CD14-positive monocyte (primary cell): ENCODE measurements at regions not wholly inside any gene's neighbourhood (a gene's known extent, or its start where the extent isn't known, plus 50 kb on each side); places are given as distances from the start of the nearest gene placed in this dataset.

Source experiments
- DNase-seq, 3 donors: peaks; one replicate each; pipeline ENCODE4 v3.0.0-alpha.2; 2011 to 2022
- H2AFZ ChIP-seq: 2 replicates; pipeline ENCODE4 v1.6.0; 2012; ENCODE audit warnings: mild to moderate bottlenecking, low read depth, low read length, inconsistent platforms; ENCODE audit not compliant: insufficient read depth, poor library complexity, severe bottlenecking
- H3K27ac ChIP-seq, 2 donors: 1 replicate in 1 of 2; 2 replicates in 1 of 2; pipeline ENCODE4 v1.5.1; 2012 to 2013; ENCODE audit warnings: low read length in 2 of 2, control low read depth in 1 of 2, inconsistent platforms in 1 of 2, low read depth in 1 of 2, mild to moderate bottlenecking in 1 of 2
- H3K27me3 ChIP-seq, 2 donors: one replicate each; pipeline versions ENCODE4 v1.6.0 to v1.6.1; 2011 to 2013; ENCODE audit warnings: low read length in 2 of 2; ENCODE audit not compliant: control insufficient read depth in 2 of 2, insufficient read depth in 2 of 2
- H3K36me3 ChIP-seq, 2 donors: replicated peaks in 1 of 2; 1 replicate in 1 of 2; 2 replicates in 1 of 2; pipeline versions ENCODE4 v1.5.1 to v1.6.1; 2012 to 2013; ENCODE audit warnings: low read length in 2 of 2, control low read depth in 1 of 2, inconsistent platforms in 1 of 2, mild to moderate bottlenecking in 1 of 2; ENCODE audit not compliant: insufficient read depth in 2 of 2, control insufficient read depth in 1 of 2
- H3K4me1 ChIP-seq, 2 donors: 1 replicate in 1 of 2; 2 replicates in 1 of 2; pipeline versions ENCODE4 v1.5.1 to v1.6.1; 2012 to 2013; ENCODE audit warnings: low read length in 2 of 2, control low read depth in 1 of 2, inconsistent platforms in 1 of 2, mild to moderate bottlenecking in 1 of 2, moderate library complexity in 1 of 2; ENCODE audit not compliant: insufficient read depth in 2 of 2, control insufficient read depth in 1 of 2
- H3K4me2 ChIP-seq: replicated peaks from 2 replicates; pipeline ENCODE3; 2012; ENCODE audit warnings: low read length, moderate library complexity, mild to moderate bottlenecking; ENCODE audit not compliant: poor library complexity, severe bottlenecking; ENCODE audit errors: extremely low read depth
- H3K4me3 ChIP-seq, 3 experiments: fragments of 200-600 bp in 1 of 3; sonication (generic) in 1 of 3; replicated peaks in 1 of 3; 1 replicate in 2 of 3; 2 replicates in 1 of 3; pipeline ENCODE4 v1.5.1; 2011 to 2013; ENCODE audit warnings: low read length in 3 of 3, mild to moderate bottlenecking in 3 of 3, control low read depth in 2 of 3, low read depth in 2 of 3, inconsistent platforms in 1 of 3, moderate library complexity in 1 of 3
- H3K79me2 ChIP-seq: 2 replicates; pipeline ENCODE4 v1.6.0; 2012; ENCODE audit warnings: mild to moderate bottlenecking, control low read depth, inconsistent platforms, low read length, moderate library complexity; ENCODE audit not compliant: insufficient read depth
- H3K9ac ChIP-seq: 2 replicates; pipeline ENCODE4 v1.6.0; 2017; ENCODE audit warnings: low read length, mild to moderate bottlenecking; ENCODE audit not compliant: insufficient read depth, poor library complexity, severe bottlenecking
- H3K9me3 ChIP-seq, 2 donors: replicated peaks in 1 of 2; 1 replicate in 1 of 2; 2 replicates in 1 of 2; pipeline versions ENCODE4 v1.5.1 to v1.6.1; 2012 to 2013; ENCODE audit warnings: low read length in 2 of 2, control low read depth in 1 of 2; ENCODE audit not compliant: control insufficient read depth in 1 of 2, insufficient read depth in 1 of 2
- H4K20me1 ChIP-seq: 2 replicates; pipeline ENCODE4 v1.6.0; 2012; ENCODE audit warnings: mild to moderate bottlenecking, low read length, control low read depth, moderate library complexity; ENCODE audit not compliant: insufficient read depth
- H3K27ac Mint-ChIP-seq, 7 donors: one replicate each; pipeline ENCODE4 v1.8.0; 2020; ENCODE audit warnings: mild to moderate bottlenecking in 7 of 7, mixed read lengths in 7 of 7, moderate library complexity in 6 of 7, inconsistent platforms in 2 of 7
- H3K27me3 Mint-ChIP-seq, 3 donors: one replicate each; pipeline ENCODE4 v1.8.0; 2021 to 2022; ENCODE audit warnings: low read depth in 3 of 3, mild to moderate bottlenecking in 3 of 3, mixed read lengths in 3 of 3, moderate library complexity in 3 of 3, inconsistent platforms in 1 of 3
- H3K36me3 Mint-ChIP-seq, 2 donors: one replicate each; pipeline ENCODE4 v1.8.0; 2020; ENCODE audit warnings: mixed read lengths in 2 of 2, inconsistent platforms in 1 of 2, mild to moderate bottlenecking in 1 of 2
- H3K4me1 Mint-ChIP-seq: one replicate; pipeline ENCODE4 v1.8.0; 2020; ENCODE audit warnings: mild to moderate bottlenecking, mixed read lengths
- H3K4me3 Mint-ChIP-seq, 2 donors: one replicate each; pipeline ENCODE4 v1.8.0; 2020; ENCODE audit warnings: mild to moderate bottlenecking in 2 of 2, mixed read lengths in 2 of 2, moderate library complexity in 1 of 2
- H3K9me3 Mint-ChIP-seq, 7 donors: one replicate each; pipeline ENCODE4 v1.8.0; 2020 to 2022; ENCODE audit warnings: mixed read lengths in 7 of 7, mild to moderate bottlenecking in 6 of 7, moderate library complexity in 6 of 7, inconsistent platforms in 2 of 7
- CTCF ChIP-seq: fragments of 200-600 bp; IDR thresholded peaks from one replicate; pipeline ENCODE4 v1.8.0; 2022; ENCODE audit warnings: antibody characterized with exemption, mild to moderate bottlenecking
- WGBS: methylation state at CpG from one replicate; pipeline ENCODE4 v1.1.5; 2013; ENCODE audit warnings: missing lambda C conversion rate; ENCODE audit not compliant: insufficient coverage; 5-methylcytosine and 5-hydroxymethylcytosine counted together
- intact Hi-C, 2 donors: fragments of 100-400 bp; cut with micrococcal nuclease; formaldehyde crosslinking; loops; one replicate each; pipeline versions ENCODE4 v1.15.0 to v1.15.1; 2023

GRCh38 chr13:33392794-33393405, 107.3 kb upstream of the STARD13 start:
- Histone ChIP-seq H3K4me1 (no peaks in the 10 kb centered on the region), H3K9me3 (no peaks in the 10 kb centered on the region), H4K20me1 (no peaks in the 10 kb centered on the region), H3K9ac (no peak overlapping the region), H3K36me3 (no peaks in the 10 kb centered on the region), H3K79me2 (no peaks in the 10 kb centered on the region), H3K4me2 (no peak overlapping the region), H3K4me3 (no peak overlapping the region), H3K27me3 (no peaks in the 10 kb centered on the region), H2AFZ (no peak overlapping the region), H3K27ac (no peak overlapping the region)
- H3K27ac Mint-ChIP-seq = peak overlapping the region in 1 of 7 donors; percentile 88
- H3K4me3 Mint-ChIP-seq = no peak overlapping the region
- H3K9me3 Mint-ChIP-seq = peaks cover 0 to 6% (median 0%) of the 10 kb centered on the region in 7 donors
- WGBS = 100% methylated on average over 2 of the region's 4 CpGs
- peaks cover 0 to 1% (median 0%) of the 10 kb centered on the region in 3 donors for H3K27me3 Mint-ChIP-seq
- intact Hi-C loops = no loop called here
- no peak for TF ChIP-seq CTCF
- H3K4me1 Mint-ChIP-seq = peaks cover 2% of the 10 kb centered on the region
- H3K36me3 Mint-ChIP-seq = no peaks in the 10 kb centered on the region
- no peak for DNase-seq

- Mint-ChIP-seq H3K9me3 (peaks cover 0 to 6% (median 2%) of the 10 kb centered on the region in 7 donors), H3K27ac (peak overlapping the region in 1 of 7 donors; percentile 77), H3K4me3 (no peak overlapping the region), H3K27me3 (no peaks in the 10 kb centered on the region), H3K4me1 (no peaks in the 10 kb centered on the region), H3K36me3 (no peaks in the 10 kb centered on the region)
- 81% methylated on average over 2 of the region's 3 CpGs for WGBS
- Histone ChIP-seq H3K36me3 (no peaks in the 10 kb centered on the region), H2AFZ (no peak overlapping the region), H3K27me3 (no peaks in the 10 kb centered on the region), H3K27ac (no peak overlapping the region), H3K9ac (no peak overlapping the region), H3K4me2 (no peak overlapping the region), H3K79me2 (no peaks in the 10 kb centered on the region), H3K4me1 (no peaks in the 10 kb centered on the region), H3K4me3 (no peak overlapping the region), H4K20me1 (no peaks in the 10 kb centered on the region), H3K9me3 (no peaks in the 10 kb centered on the region)
- no peak for DNase-seq
- intact Hi-C loops = no loop called here
- TF ChIP-seq CTCF = no peak
These were observed 108.9 kb upstream of the STARD13 start for GRCh38 chr13:33394294-33394932.
